Adrenal gland (tissue), 9 donors: ENCODE measurements at regions not wholly inside any gene's neighbourhood (a gene's known extent, or its start where the extent isn't known, plus 50 kb on each side); places are given as distances from the start of the nearest gene placed in this dataset.

Experiments
- DNase-seq, 7 donors: peaks; one replicate each; pipeline ENCODE4 v3.0.0-alpha.2; 2019 to 2020
- H3K27ac ChIP-seq, 5 donors: fragments of 200-600 bp; sonication (generic) in 4 of 5; 1 replicate in 3 of 5; 2 replicates in 2 of 5; pipeline versions ENCODE4 v1.5.1 to v1.8.0; 2016 to 2020; ENCODE audit warnings: mild to moderate bottlenecking in 1 of 5
- H3K27me3 ChIP-seq: fragments of 200-600 bp; 2 replicates; pipeline ENCODE4 v1.8.0; 2021
- H3K36me3 ChIP-seq, 2 donors: fragments of 200-600 bp; replicated peaks in 1 of 2; 1 replicate in 1 of 2; 2 replicates in 1 of 2; pipeline versions ENCODE4 v1.5.1 to v1.8.0; 2018 to 2022
- H3K4me1 ChIP-seq, 2 donors: fragments of 200-600 bp; replicated peaks in 1 of 2; 1 replicate in 1 of 2; 2 replicates in 1 of 2; pipeline versions ENCODE4 v1.5.1 to v1.8.0; 2018 to 2021
- H3K4me3 ChIP-seq, 4 donors: fragments of 200-600 bp; sonication (generic) in 3 of 4; one replicate each; pipeline ENCODE4 v1.5.1; 2016 to 2018
- H3K9me3 ChIP-seq, 3 donors: fragments of 200-600 bp; sonication (generic) in 1 of 3; replicated peaks in 1 of 3; 1 replicate in 2 of 3; 2 replicates in 1 of 3; pipeline versions ENCODE4 v1.5.1 to v1.8.0; 2016 to 2021
- CTCF ChIP-seq, 6 experiments: fragments of 450-650 bp in 4 of 6; fragments of 200-600 bp in 2 of 6; sonication (generic) in 1 of 6; IDR thresholded peaks; 1 replicate in 5 of 6; 2 replicates in 1 of 6; pipeline versions ENCODE4 v1.5.1 to v1.8.0; 2016 to 2021; ENCODE audit warnings: antibody characterized with exemption in 6 of 6, mild to moderate bottlenecking in 2 of 6, moderate library complexity in 1 of 6
- POLR2A ChIP-seq, 2 donors: fragments of 450-650 bp; IDR thresholded peaks; one replicate each; pipeline ENCODE4 v1.6.1; 2017; ENCODE audit warnings: antibody characterized with exemption in 2 of 2, mild to moderate bottlenecking in 2 of 2, moderate library complexity in 1 of 2
- WGBS, 4 donors: extraction: QIAGEN DNeasy Blood & Tissue Kit in 2 of 4; methylation state at CpG; one replicate each; pipeline versions ENCODE4 v1.1.5 to v1.1.7; 2013 to 2017; 5-methylcytosine and 5-hydroxymethylcytosine counted together
- intact Hi-C, 2 donors: fragments of 100-400 bp; cut with DNase I; formaldehyde crosslinking; loops; one replicate each; pipeline versions ENCODE4 v1.14.1 to v1.15.0; 2022 to 2023
- donor health status: healthy with polysubstance abuse.
- donor health status: Bipolar disorder and iron deficiency.
- donor health status: DM: yes; HTN: yes; CAD: no.
- donor health status: DM: no; HTN: no; CAD: no.
- donor health status: DM: no; HTN: no; CAD: no.

DNA sequence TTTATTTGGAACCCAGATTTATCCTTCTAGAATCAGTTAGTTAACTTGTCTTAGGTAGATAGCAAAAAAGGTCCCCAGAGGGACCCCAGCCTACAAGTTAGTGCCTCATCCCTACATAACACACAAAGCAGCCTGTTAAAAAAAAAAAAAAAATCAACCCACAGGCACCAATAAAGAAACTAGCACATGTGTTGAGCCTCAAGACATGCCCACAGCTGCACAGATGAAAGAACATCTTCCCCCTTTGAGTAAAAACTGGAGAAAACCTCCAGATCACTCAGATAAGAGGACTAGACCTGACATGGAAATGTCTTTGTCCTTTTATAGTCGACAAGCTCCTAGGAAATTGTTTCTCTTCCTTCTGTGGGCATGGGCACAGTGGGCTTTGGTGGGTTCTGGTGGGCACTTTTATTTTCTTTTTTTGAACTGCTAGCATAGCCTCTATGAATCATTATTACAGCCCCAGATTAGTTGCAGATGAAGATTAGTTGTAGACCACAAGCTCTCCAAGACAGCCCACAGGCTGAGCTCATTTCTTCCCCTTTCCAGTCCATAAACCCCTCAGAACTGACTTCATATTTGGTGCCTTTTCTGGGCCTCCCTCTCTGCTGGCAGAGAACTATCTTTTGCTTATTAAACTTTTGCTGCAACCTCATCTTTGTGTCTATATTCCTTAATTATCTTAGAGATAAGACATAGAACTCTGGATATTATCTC lies 427.1 kb downstream of the KDM5D start:
- no peaks in the 10 kb centered on the region for H3K27me3 ChIP-seq
- TF ChIP-seq CTCF (IDR thresholded peaks at IDR 0.05) (no peak), POLR2A (IDR thresholded peaks at IDR 0.05) (no peak)
- WGBS, 4 donors, result 56% methylated on average over 1 of the region's 1 CpG; no CpG with 5 or more reads in 2 of the 4 donors
- H3K36me3 ChIP-seq, result no peaks in the 10 kb centered on the region
- H3K4me1 ChIP-seq, result no peaks in the 10 kb centered on the region
- DNase-seq, result no peak
- no peak overlapping the region for H3K4me3 ChIP-seq
- intact Hi-C loops, result no loop called here
- no peaks in the 10 kb centered on the region for H3K9me3 ChIP-seq
- H3K27ac ChIP-seq, result no peak overlapping the region

- Histone ChIP-seq H3K4me1 (no peaks in the 10 kb centered on the region), H3K27ac (no peak overlapping the region), H3K36me3 (no peaks in the 10 kb centered on the region), H3K4me3 (no peak overlapping the region), H3K9me3 (no peaks in the 10 kb centered on the region), H3K27me3 (no peaks in the 10 kb centered on the region)
- no peak for TF ChIP-seq POLR2A (IDR thresholded peaks at IDR 0.05)
- TF ChIP-seq CTCF (IDR thresholded peaks at IDR 0.05), result no peak
- intact Hi-C loops, result no loop called here
- DNase-seq, result no peak
These were observed 436.9 kb downstream of the KDM5D start for GRCh38 chrY:19307627-19308026.

GRCh38 chrY:19303136-19303535 lies 441.4 kb downstream of the KDM5D start:
- H3K9me3 ChIP-seq, result no peaks in the 10 kb centered on the region
- no peaks in the 10 kb centered on the region for H3K36me3 ChIP-seq
- intact Hi-C loops, result no loop called here
- TF ChIP-seq CTCF (IDR thresholded peaks at IDR 0.05), result no peak
- TF ChIP-seq POLR2A (IDR thresholded peaks at IDR 0.05), result no peak
- H3K27ac ChIP-seq, result no peak overlapping the region
- no peak overlapping the region for H3K4me3 ChIP-seq
- no peaks in the 10 kb centered on the region for H3K4me1 ChIP-seq
- no peaks in the 10 kb centered on the region for H3K27me3 ChIP-seq
- DNase-seq, result no peak

- H3K4me3 ChIP-seq, result no peak overlapping the region
- no peaks in the 10 kb centered on the region for H3K4me1 ChIP-seq
- no peaks in the 10 kb centered on the region for H3K27me3 ChIP-seq
- TF ChIP-seq CTCF (IDR thresholded peaks at IDR 0.05), result no peak
- no peak for TF ChIP-seq POLR2A (IDR thresholded peaks at IDR 0.05)
- H3K9me3 ChIP-seq, result no peaks in the 10 kb centered on the region
- 26 to 28% methylated on average over 2 of the region's 2 CpGs; no CpG with 5 or more reads in 2 of the 4 donors for WGBS, 4 donors
- no peaks in the 10 kb centered on the region for H3K36me3 ChIP-seq
- intact Hi-C loops, result no loop called here
- no peak for DNase-seq
- H3K27ac ChIP-seq, result no peak overlapping the region
These were observed 453.6 kb downstream of the KDM5D start for GRCh38 chrY:19290925-19291324.
